Neural crest cell (in vitro differentiated cells): ENCODE measurements at regions not wholly inside any gene's neighbourhood (a gene's known extent, or its start where the extent isn't known, plus 50 kb on each side); places are given as distances from the start of the nearest gene placed in this dataset.

Source experiments
- DNase-seq: peaks from one replicate; pipeline ENCODE4 v3.0.0; 2021; ENCODE audit warnings: low read depth, mixed read lengths, low spot score
- H3K27ac Mint-ChIP-seq: one replicate; pipeline ENCODE4 v1.8.0; 2021; ENCODE audit warnings: mild to moderate bottlenecking, mixed read lengths; ENCODE audit not compliant: unreplicated experiment
- H3K27me3 Mint-ChIP-seq: 2 replicates; pipeline ENCODE4 v1.8.0; 2021; ENCODE audit warnings: low read depth, mild to moderate bottlenecking, mixed read lengths
- H3K36me3 Mint-ChIP-seq: 2 replicates; pipeline ENCODE4 v1.8.0; 2021; ENCODE audit warnings: low read depth, mild to moderate bottlenecking, mixed read lengths
- H3K4me1 Mint-ChIP-seq: 2 replicates; pipeline ENCODE4 v1.8.0; 2021; ENCODE audit warnings: mixed read lengths
- H3K4me3 Mint-ChIP-seq: one replicate; pipeline ENCODE4 v1.8.0; 2021; ENCODE audit warnings: mild to moderate bottlenecking, mixed read lengths
- H3K9me3 Mint-ChIP-seq: 2 replicates; pipeline ENCODE4 v1.8.0; 2021; ENCODE audit warnings: mixed read lengths
- TF ChIP-seq, protein P1 (sequence below): fragments of 200-600 bp; sonication (generic); conservative IDR thresholded peaks from 2 replicates; pipeline ENCODE4 v1.5.0; 2021; ENCODE audit warnings: antibody characterized with exemption, mild to moderate bottlenecking

DNA sequence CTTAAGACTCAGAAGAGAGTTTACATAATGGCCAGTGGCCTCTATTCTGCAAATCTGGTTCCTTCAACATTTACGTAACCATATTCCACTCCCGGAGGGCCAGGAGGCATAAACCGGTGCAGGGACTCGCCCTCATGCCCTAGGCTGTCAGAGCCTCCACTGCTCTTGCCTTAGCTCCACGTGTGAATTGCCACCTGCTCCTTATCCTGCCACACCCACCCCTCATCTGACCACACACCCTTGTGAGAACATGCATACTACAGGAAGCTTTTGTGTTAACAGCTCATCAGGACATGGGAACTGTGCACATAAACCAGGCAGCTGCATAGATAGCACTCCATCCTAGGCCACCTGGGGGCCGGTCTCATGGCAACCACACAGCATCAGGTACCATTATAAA lies 146.7 kb upstream of the PFKP start:
- no peaks in the 10 kb centered on the region for H3K4me1 Mint-ChIP-seq
- no peak for DNase-seq
- H3K9me3 Mint-ChIP-seq = no peaks in the 10 kb centered on the region
- TF ChIP-seq, protein P1, sequence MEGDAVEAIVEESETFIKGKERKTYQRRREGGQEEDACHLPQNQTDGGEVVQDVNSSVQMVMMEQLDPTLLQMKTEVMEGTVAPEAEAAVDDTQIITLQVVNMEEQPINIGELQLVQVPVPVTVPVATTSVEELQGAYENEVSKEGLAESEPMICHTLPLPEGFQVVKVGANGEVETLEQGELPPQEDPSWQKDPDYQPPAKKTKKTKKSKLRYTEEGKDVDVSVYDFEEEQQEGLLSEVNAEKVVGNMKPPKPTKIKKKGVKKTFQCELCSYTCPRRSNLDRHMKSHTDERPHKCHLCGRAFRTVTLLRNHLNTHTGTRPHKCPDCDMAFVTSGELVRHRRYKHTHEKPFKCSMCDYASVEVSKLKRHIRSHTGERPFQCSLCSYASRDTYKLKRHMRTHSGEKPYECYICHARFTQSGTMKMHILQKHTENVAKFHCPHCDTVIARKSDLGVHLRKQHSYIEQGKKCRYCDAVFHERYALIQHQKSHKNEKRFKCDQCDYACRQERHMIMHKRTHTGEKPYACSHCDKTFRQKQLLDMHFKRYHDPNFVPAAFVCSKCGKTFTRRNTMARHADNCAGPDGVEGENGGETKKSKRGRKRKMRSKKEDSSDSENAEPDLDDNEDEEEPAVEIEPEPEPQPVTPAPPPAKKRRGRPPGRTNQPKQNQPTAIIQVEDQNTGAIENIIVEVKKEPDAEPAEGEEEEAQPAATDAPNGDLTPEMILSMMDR = no peak
- H3K27me3 Mint-ChIP-seq = no peaks in the 10 kb centered on the region
- no peak overlapping the region for H3K27ac Mint-ChIP-seq
- no peak overlapping the region for H3K4me3 Mint-ChIP-seq
- no peaks in the 10 kb centered on the region for H3K36me3 Mint-ChIP-seq

DNA sequence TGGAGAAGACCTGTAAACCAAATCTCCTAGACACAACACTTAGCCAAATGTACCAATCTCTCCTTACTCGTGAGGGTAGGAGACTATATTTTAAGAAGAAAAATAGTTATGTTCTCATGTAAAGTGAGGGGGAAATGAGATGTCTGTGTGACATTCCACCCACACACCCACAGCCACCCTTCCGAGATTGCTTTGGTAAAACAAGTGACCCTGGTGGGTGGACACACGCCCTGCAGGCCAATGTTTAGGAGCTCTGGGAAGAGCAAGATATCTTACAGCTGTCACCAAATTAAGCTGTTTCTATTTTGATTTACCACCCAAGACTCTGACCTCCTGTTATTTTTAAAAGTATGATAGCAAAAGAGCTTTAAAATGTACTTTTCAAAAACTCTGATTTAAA lies 147.2 kb upstream of the PFKP start:
- no peak overlapping the region for H3K4me3 Mint-ChIP-seq
- H3K36me3 Mint-ChIP-seq = no peaks in the 10 kb centered on the region
- no peak for DNase-seq
- H3K4me1 Mint-ChIP-seq = no peaks in the 10 kb centered on the region
- no peaks in the 10 kb centered on the region for H3K9me3 Mint-ChIP-seq
- H3K27me3 Mint-ChIP-seq = no peaks in the 10 kb centered on the region
- TF ChIP-seq, protein P1 = no peak
- H3K27ac Mint-ChIP-seq = no peak overlapping the region

DNA sequence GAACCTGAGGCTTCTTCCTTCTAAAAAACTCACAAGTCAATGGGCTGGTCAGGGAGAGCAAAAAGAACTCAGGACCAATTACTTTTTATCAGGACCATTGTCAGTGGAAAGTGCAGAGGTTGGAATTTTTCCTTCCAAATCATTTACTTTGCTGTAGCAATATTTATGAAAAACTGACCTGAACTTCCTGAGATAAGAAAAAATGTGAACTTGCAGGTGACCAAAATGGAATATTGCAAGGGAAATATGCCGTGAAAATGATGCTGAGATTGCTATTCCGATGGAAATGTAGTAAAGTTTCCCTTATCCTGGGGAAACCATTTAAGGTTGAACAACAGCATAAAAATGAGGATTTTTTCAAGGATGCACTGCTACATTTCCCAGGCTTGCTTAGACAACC lies 148.3 kb upstream of the PFKP start:
- DNase-seq = no peak
- no peaks in the 10 kb centered on the region for H3K36me3 Mint-ChIP-seq
- H3K4me1 Mint-ChIP-seq = no peaks in the 10 kb centered on the region
- H3K4me3 Mint-ChIP-seq = no peak overlapping the region
- TF ChIP-seq, protein P1 = no peak
- H3K27me3 Mint-ChIP-seq = no peaks in the 10 kb centered on the region
- H3K9me3 Mint-ChIP-seq = no peaks in the 10 kb centered on the region
- H3K27ac Mint-ChIP-seq = no peak overlapping the region

DNA sequence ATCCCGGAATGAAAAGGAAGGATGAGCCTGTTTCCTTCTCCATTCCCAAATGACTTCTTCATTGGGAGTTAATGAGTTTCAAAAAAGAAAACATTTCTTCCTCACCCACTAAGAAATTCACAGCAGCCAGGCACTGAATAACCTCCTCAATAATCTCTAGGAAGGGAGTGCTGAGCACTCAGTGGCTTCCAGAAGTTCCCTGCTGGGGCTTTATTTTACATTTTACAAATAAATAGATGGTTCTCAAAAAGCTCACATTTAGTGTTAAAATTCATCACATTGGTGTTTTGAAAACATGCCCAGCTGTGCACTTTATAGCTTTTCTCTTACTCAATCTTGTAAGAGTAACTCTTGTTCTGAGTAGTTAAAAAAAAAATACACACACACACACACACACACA lies 148.9 kb upstream of the PFKP start:
- no peaks in the 10 kb centered on the region for H3K9me3 Mint-ChIP-seq
- no peak for DNase-seq
- H3K27ac Mint-ChIP-seq = no peak overlapping the region
- no peaks in the 10 kb centered on the region for H3K36me3 Mint-ChIP-seq
- no peak overlapping the region for H3K4me3 Mint-ChIP-seq
- no peaks in the 10 kb centered on the region for H3K27me3 Mint-ChIP-seq
- H3K4me1 Mint-ChIP-seq = no peaks in the 10 kb centered on the region
- TF ChIP-seq, protein P1 = no peak

DNA sequence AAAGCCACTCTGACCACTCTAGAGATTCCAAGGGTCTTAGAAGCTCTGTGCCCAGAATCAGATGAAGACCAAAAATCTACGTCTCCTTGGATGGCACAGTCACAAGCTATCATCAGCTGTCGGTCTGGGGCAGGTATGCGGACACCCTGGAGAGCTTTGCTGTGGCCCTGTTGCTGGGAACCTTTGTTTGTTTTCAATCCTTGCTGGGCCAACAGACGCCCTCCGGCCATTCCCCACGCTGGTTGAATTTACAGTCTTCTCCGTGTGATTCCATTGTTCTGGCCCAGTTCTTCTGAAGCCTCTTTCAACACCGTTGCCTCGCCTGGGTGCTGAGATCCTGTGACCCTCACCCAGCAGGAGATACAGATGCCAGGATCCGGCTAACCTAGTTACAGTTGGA lies 149.4 kb upstream of the PFKP start:
- TF ChIP-seq, protein P1 = no peak
- H3K9me3 Mint-ChIP-seq = no peaks in the 10 kb centered on the region
- no peak overlapping the region for H3K4me3 Mint-ChIP-seq
- no peaks in the 10 kb centered on the region for H3K4me1 Mint-ChIP-seq
- H3K27me3 Mint-ChIP-seq = no peaks in the 10 kb centered on the region
- no peaks in the 10 kb centered on the region for H3K36me3 Mint-ChIP-seq
- no peak overlapping the region for H3K27ac Mint-ChIP-seq
- DNase-seq = no peak

DNA sequence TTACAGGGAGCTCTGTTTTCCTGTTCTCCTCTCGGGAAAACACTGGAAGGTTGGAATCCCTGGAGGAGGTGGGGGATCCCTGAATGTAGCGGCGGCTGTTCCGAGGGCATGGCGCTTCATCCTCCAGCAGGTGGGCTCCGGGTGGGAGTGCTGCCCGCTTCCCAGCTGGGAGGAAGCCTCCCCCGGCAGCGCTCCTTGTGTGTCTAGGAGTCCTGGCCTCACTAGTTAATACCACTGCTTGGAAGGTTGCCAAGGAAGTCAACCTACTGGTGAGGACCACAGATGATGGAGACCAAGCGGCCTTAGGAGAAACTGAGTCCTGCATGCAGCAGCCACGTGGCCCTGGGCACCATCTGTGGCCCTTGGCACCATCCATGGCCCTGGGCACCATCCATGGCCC lies 151.9 kb upstream of the PFKP start:
- Mint-ChIP-seq H3K27ac (no peak overlapping the region), H3K4me1 (no peaks in the 10 kb centered on the region)

More for the DNA sequence above, 151.9 kb upstream of the PFKP start:
- no peak for DNase-seq
- Mint-ChIP-seq H3K27me3 (no peaks in the 10 kb centered on the region), H3K36me3 (no peaks in the 10 kb centered on the region), H3K4me3 (no peak overlapping the region), H3K9me3 (no peaks in the 10 kb centered on the region)
- TF ChIP-seq, protein P1 = no peak
